NCI-H1930 (cell line): ENCODE measurements at regions not wholly inside any gene's neighbourhood (a gene's known extent, or its start where the extent isn't known, plus 50 kb on each side); places are given as distances from the start of the nearest gene placed in this dataset.

Experiments
- DNase-seq, 2 experiments: peaks; one replicate each; lab custom pipeline; 2025; lab: John Stamatoyannopoulos, UW

GRCh38 chr20:39829661-39830060 is 859.4 kb downstream of the MAFB start:
- DNase-seq = no peak

- no peak for DNase-seq
These were observed 859.8 kb downstream of the MAFB start for GRCh38 chr20:39829256-39829655.

DNA sequence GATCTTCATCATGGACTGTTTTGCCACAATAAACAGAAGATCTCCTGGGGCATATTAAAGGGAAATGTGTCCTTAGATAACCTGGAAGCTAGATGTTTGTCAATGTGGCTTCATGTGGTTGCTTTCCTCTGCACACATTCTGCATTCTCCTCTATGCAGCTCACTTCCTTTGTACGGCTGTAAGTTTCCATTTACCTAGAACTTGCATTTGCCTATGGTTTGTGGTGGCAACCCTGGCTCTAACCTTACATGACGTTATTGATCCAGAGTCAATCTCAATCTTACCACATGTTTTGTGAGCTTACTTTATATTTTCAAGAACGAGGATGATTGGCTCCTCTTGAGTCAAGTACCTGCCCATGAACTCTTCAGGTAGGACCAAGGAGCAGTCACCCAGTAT is 863.1 kb downstream of the MAFB start:
- DNase-seq = no peak

- DNase-seq = no peak
These were observed 863.4 kb downstream of the DHX35 start for GRCh38 chr20:39825524-39825923.

DNA sequence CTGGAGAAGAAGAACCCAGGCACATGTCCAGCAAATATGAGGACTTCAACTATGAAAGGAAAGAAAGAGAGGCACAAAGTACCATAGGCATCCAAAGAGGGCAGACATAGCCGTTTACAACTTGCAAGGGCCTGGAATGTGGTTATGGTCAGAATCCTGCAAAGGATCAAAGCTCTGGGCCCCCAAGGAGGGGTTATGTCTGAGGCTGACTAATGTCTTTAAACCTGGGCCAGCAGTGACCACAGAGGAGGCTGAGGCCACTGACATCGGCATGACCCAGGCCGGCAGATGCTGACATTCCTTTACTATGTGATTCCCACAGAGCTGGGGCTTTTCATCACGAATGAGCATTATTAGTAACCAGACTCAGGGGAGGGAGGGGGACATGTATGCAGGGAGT is 861.1 kb downstream of the DHX35 start:
- no peak for DNase-seq

GRCh38 chr20:39822667-39823066 is 860.5 kb downstream of the DHX35 start:
- DNase-seq = no peak

DNA sequence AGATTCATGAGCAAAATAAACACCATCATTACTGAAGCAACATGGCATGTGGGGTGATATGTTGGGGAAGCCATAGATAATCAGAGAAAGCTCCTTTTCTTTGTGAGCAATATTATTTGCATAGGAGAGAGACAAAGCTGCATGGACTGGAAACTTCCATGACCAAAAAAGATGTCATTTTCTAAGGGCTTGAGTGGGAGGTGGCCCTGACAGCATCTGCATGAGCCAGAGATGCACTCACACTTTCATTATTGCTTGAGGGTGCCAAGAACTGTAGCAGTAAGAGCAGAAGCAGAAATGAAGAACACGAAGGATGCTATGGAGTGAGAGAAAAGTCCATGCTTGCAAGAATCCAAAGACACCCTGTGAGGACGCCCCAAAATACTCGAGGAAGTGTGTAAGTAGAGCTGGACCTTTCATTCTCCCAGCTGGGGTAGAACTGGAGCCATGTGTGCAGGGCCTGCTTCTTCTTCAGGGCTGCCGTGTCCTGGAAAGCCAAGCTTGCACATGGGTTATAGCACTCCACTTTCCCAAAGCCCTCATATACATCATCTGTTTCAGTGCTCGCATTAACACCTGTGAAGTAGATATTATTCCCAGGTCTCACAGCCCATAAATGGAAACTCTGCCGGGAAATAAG is 851.2 kb downstream of the DHX35 start:
- no peak for DNase-seq

GRCh38 chr20:39812116-39812515 is 850.0 kb downstream of the DHX35 start:
- DNase-seq = no peak

DNA sequence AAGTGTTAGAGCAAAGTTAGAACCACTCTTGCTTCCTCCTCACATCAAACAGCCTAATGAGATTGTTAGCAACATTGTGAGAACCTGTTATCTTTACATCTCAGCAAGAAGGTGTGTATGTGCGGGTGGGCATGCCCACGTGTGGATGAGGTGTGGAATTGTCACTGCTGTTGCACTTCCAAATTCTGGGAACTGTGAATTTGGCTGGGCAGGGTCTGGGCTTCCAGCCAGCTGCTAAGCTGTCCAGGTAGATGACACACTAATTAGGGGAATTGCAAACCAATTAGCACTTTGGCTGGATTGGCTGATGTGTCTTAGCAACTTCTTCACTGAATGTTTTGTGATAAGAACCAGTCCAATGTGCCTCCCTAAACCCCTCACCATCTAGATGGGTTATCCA is 848.2 kb downstream of the DHX35 start:
- DNase-seq = no peak

DNA sequence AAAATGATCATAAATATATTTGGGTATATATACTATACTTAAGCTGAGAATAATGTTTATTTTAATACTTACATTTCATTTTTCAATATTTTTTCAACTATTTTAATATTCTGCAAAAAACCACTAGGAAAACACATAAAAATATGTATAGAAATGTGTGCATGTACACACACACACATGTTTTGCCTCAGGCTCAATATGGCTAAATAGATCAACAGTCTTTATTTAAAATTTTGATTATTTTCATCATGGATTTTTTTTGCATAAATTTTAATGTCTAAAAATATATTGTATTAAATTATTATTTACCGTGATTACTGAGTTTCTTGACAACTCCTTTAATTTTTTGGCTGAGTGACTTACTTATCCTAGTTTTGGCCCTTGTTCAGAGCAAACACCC is 846.5 kb downstream of the DHX35 start:
- no peak for DNase-seq

DNA sequence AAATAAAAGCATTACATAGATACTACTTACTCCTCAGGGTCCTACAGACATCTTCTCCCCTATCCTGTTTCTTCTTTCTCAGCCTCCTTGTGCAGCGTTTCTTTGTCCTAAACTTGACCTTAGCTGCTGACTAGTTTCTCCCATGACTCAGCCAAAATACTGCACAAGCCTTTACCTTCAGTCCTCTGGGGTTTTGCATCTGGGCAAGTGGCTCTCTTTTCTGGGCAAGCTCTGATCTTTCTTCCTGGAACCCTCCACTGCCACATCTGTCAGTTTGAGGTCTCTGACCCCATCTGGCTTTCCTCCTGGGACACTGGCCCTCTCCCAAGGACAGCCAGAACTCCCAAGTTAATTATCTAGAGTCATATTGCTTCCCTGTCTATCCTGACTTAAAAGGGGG is 838.4 kb downstream of the DHX35 start:
- DNase-seq = no peak

- DNase-seq = no peak
These were observed 838.0 kb downstream of the DHX35 start for GRCh38 chr20:39800111-39800510.

GRCh38 chr20:39799366-39799965 is 837.3 kb downstream of the DHX35 start:
- DNase-seq = no peak

- no peak for DNase-seq
These were observed 833.5 kb downstream of the DHX35 start for GRCh38 chr20:39795401-39796272.

GRCh38 chr20:39792334-39792733 is 830.2 kb downstream of the DHX35 start:
- no peak for DNase-seq

- DNase-seq = no peak
These were observed 827.3 kb downstream of the DHX35 start for GRCh38 chr20:39789411-39789810.

DNA sequence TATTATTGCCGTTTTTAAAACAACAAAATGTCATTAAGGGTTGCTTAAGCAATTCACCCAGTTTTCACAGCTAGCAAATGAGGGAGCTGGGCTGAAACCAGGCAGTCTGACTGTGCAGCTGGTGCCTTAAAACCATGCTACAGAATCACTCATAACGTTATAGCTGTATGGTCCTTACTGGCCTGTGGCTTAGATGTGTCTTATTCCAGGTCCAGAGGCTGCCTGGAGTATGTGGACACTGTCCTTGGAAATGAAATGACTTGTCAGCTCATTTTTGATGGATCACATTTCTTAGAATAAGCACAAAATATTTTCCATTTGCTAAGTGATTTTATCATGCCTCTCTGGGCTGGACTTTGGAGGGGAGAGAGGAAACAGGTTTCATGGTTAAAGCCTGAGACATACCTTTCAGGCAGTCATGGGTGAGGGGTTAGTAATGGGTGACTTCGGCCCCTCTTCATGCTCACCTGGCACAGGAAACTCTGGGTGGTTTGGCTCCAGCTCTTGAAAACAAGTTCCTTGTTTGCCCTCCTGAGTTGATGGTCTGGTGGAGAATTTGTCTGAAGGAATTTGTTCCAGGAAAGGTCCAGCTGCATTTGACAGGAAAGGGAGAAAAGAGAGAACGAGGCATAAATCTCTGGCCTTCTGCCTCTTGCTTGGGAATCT is 823.2 kb downstream of the DHX35 start:
- DNase-seq = no peak

GRCh38 chr20:39784693-39785092 is 822.5 kb downstream of the DHX35 start:
- DNase-seq = no peak

- no peak for DNase-seq
These were observed 816.9 kb downstream of the DHX35 start for GRCh38 chr20:39778847-39779604.

GRCh38 chr20:39778431-39778830 is 816.3 kb downstream of the DHX35 start:
- no peak for DNase-seq

DNA sequence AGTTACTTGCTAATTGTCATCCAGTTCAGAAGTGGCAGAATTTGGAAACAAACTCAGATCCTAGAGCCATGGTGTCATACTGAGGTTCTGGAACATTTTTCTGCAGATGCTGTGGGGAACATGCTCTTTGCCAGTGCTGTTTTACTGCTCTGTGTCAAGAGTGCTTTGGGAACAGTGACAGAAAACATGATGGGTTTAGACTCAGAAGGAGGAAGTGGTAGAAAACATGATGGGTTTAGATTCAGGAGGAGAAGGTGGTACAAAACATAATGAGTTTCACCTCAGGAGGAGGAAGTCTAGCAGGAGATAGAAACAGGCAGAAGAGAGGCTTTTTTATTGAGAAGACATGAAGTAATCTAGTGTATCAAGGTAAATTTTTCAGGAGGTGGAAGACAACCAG is 815.5 kb downstream of the DHX35 start:
- no peak for DNase-seq

GRCh38 chr20:39775110-39775509 is 813.0 kb downstream of the DHX35 start:
- no peak for DNase-seq
